GM18498 (cell line): ENCODE measurements at regions not wholly inside any gene's neighbourhood (a gene's known extent, or its start where the extent isn't known, plus 50 kb on each side); places are given as distances from the start of the nearest gene placed in this dataset.
"Not testable (repeated sequence)": the region's sequence is repeated elsewhere in the genome, so short reads cannot be mapped to it uniquely, and the experiment has no call there.

Experiments used
- ATAC-seq: cut with Tn5 transposase; IDR thresholded peaks from one replicate; pipeline ENCODE4 v1.9.1; 2021; ENCODE audit warnings: mild to moderate bottlenecking, moderate library complexity; ENCODE audit not compliant: unreplicated experiment

GRCh38 chr2:16415861-16416260, 249.8 kb downstream of the CYRIA start:
- not testable (repeated sequence) for ATAC-seq

- no peak for ATAC-seq
These were observed 251.7 kb downstream of the CYRIA start for GRCh38 chr2:16413947-16414346.

- no peak for ATAC-seq
These were observed 252.3 kb downstream of the CYRIA start for GRCh38 chr2:16413285-16413684.

GRCh38 chr2:16412321-16413030, 253.2 kb downstream of the CYRIA start:
- ATAC-seq, result no peak

- ATAC-seq, result no peak
These were observed 253.8 kb downstream of the CYRIA start for GRCh38 chr2:16411788-16412187.

- ATAC-seq, result no peak
These were observed 255.8 kb downstream of the CYRIA start for GRCh38 chr2:16409849-16410248.

GRCh38 chr2:16409006-16409390, 256.6 kb downstream of the CYRIA start:
- no peak for ATAC-seq

GRCh38 chr2:16408331-16409005, 257.2 kb downstream of the CYRIA start:
- ATAC-seq, result no peak

- no peak for ATAC-seq
These were observed 258.3 kb downstream of the CYRIA start for GRCh38 chr2:16407358-16407757.

GRCh38 chr2:16406496-16407289, 258.9 kb downstream of the CYRIA start:
- ATAC-seq, result no peak

GRCh38 chr2:16405551-16405950, 260.1 kb downstream of the CYRIA start:
- ATAC-seq, result no peak

- no peak for ATAC-seq
These were observed 260.9 kb downstream of the CYRIA start for GRCh38 chr2:16404551-16405300.

GRCh38 chr2:16404146-16404545, 261.5 kb downstream of the CYRIA start:
- no peak for ATAC-seq

- ATAC-seq, result no peak
These were observed 262.7 kb downstream of the CYRIA start for GRCh38 chr2:16402891-16403290.

- ATAC-seq, result no peak
These were observed 263.8 kb downstream of the CYRIA start for GRCh38 chr2:16401761-16402300.

GRCh38 chr2:16400127-16400623, 265.5 kb downstream of the CYRIA start:
- ATAC-seq, result no peak

- ATAC-seq, result no peak
These were observed 267.1 kb downstream of the CYRIA start for GRCh38 chr2:16398486-16399043.

GRCh38 chr2:16397681-16398475, 267.8 kb downstream of the CYRIA start:
- no peak for ATAC-seq

- ATAC-seq, result no peak
These were observed 268.6 kb downstream of the CYRIA start for GRCh38 chr2:16396986-16397385.
